ENCODE measurements at regions not wholly inside any gene's neighbourhood (a gene's known extent, or its start where the extent isn't known, plus 50 kb on each side); places are given as distances from the start of the nearest gene placed in this dataset.

- DNase-seq = no peak
Measured at GRCh38 chr2:107548216-107548615, 278.5 kb upstream of the RGPD4 start.

- no peak for DNase-seq
Measured at GRCh38 chr2:107553046-107553445, 273.6 kb upstream of the RGPD4 start.

- peak in 3 of 58 donors; percentile 2 to 3 (median 2) for DNase-seq
Measured at GRCh38 chr2:107553539-107553938, 273.2 kb upstream of the RGPD4 start.

- DNase-seq = no peak
Measured at GRCh38 chr2:107556038-107556627, 270.6 kb upstream of the RGPD4 start.

GRCh38 chr2:107558295-107558694 lies 268.4 kb upstream of the RGPD4 start:
- no peak for DNase-seq

GRCh38 chr2:107569496-107569895 lies 257.2 kb upstream of the RGPD4 start:
- DNase-seq = no peak

GRCh38 chr2:107570876-107571275 lies 255.8 kb upstream of the RGPD4 start:
- DNase-seq = no peak

- peak in 2 of 58 donors; percentile 1 to 2 for DNase-seq
Measured at GRCh38 chr2:107572890-107573289, 253.8 kb upstream of the RGPD4 start.

GRCh38 chr2:107576991-107577390 lies 249.7 kb upstream of the RGPD4 start:
- no peak for DNase-seq

- no peak for DNase-seq
Measured at GRCh38 chr2:107582487-107582886, 244.2 kb upstream of the RGPD4 start.

- no peak for DNase-seq
Measured at GRCh38 chr2:107584577-107584976, 242.1 kb upstream of the RGPD4 start.

GRCh38 chr2:107585851-107586250 lies 240.8 kb upstream of the RGPD4 start:
- no peak for DNase-seq

GRCh38 chr2:107588181-107588580 lies 238.5 kb upstream of the RGPD4 start:
- no peak for DNase-seq

GRCh38 chr2:107589079-107589491 lies 237.6 kb upstream of the RGPD4 start:
- no peak for DNase-seq

GRCh38 chr2:107591561-107592279 lies 235.0 kb upstream of the RGPD4 start:
- DNase-seq = no peak

GRCh38 chr2:107592280-107592624 lies 234.4 kb upstream of the RGPD4 start:
- no peak for DNase-seq

- no peak for DNase-seq
Measured at GRCh38 chr2:107595285-107595684, 231.4 kb upstream of the RGPD4 start.

GRCh38 chr2:107595749-107596148 lies 230.9 kb upstream of the RGPD4 start:
- DNase-seq = no peak

- DNase-seq = no peak
Measured at GRCh38 chr2:107597507-107597906, 229.2 kb upstream of the RGPD4 start.

GRCh38 chr2:107602801-107603200 lies 223.9 kb upstream of the RGPD4 start:
- DNase-seq = no peak

GRCh38 chr2:107607054-107607453 lies 219.6 kb upstream of the RGPD4 start:
- no peak for DNase-seq

GRCh38 chr2:107607473-107607872 lies 219.2 kb upstream of the RGPD4 start:
- DNase-seq = no peak

- DNase-seq = no peak
Measured at GRCh38 chr2:107615039-107615438, 211.7 kb upstream of the RGPD4 start.

Data from anterior cingulate cortex (tissue), 58 donors.